GM20431 (cell line): ENCODE measurements at regions not wholly inside any gene's neighbourhood (a gene's known extent, or its start where the extent isn't known, plus 50 kb on each side); places are given as distances from the start of the nearest gene placed in this dataset.
"Not testable (repeated sequence)": the region's sequence is repeated elsewhere in the genome, so short reads cannot be mapped to it uniquely, and the experiment has no call there.

Source experiments
- in situ Hi-C: fragments of 300-500 bp; cut with MseI, MboI; formaldehyde crosslinking; loops from one replicate; pipeline ENCODE4 v1.15.0; 2020; ENCODE audit warnings: low sequenced_read_pairs; ENCODE audit not compliant: unreplicated experiment

DNA sequence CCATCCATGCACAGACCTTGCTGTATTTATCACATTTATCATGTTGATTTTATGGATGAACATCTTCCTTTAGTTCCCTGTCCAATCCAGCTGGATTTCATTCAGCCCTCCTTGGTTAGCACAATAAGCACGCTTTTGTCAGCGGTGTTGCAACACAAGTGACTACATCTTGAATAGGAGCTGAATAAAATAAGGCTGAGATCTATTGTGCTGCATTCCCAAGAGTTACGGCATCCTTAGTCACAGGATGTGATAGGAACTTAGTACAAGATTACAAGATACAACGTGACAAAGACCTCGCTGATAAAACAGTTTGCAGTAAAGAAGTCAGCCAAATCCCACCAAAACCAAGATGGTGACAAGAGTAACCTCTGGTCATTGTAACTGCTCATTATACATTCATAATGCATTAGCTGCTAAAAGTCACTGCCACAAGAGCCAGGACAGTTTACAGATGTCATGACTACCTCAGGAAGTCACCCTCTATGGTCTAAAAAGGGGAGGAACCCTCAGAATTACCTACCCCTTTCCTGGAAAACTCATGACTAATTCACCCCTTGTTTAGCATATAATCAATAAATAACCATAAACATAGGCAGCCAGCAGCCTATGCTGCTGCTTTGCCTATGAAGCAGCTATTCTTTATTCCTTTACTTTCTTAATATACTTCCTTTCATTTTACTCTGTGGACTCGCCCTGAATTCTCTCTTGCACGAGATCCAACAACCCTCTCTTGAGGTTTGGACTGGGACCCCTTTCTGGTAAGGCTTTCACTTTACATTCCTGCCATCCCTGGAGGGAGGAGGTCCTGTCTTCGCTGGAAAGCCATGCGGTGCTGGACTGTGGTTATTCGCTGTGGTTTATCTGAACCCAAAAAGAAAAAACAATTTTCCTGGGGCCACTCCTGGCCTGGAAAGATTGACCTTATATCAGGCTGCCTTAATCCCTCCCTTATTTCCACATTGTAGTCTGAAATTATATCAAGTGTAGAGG is 522.6 kb upstream of the AMELY start:
- in situ Hi-C loops: no loop called here

GRCh38 chrY:7419165-7419564 is 507.6 kb upstream of the AMELY start:
- in situ Hi-C loops: no loop called here

DNA sequence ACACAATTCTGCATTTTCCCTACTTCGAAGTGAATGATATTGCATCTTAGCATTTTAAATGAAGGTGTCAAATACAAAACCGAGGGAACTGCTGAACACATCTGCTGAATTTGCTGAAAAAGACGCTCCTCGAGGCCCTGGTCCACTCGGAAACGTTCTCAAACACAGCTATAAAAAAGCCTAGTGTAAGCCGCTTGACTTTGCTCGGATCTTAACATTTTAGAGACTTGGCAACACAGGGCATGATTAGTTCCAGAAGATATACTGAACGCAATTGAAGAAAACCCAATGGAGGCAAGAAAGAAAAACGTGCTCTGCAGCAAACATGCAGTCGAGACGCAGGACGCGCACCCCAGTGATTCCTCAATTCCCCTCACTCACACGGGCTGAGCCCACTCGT is 506.4 kb upstream of the AMELY start:
- in situ Hi-C loops: no loop called here

GRCh38 chrY:7416406-7416805 is 504.9 kb upstream of the AMELY start:
- in situ Hi-C loops: no loop called here

- in situ Hi-C loops: no loop called here
These were observed 503.6 kb upstream of the AMELY start for GRCh38 chrY:7415157-7415633.

DNA sequence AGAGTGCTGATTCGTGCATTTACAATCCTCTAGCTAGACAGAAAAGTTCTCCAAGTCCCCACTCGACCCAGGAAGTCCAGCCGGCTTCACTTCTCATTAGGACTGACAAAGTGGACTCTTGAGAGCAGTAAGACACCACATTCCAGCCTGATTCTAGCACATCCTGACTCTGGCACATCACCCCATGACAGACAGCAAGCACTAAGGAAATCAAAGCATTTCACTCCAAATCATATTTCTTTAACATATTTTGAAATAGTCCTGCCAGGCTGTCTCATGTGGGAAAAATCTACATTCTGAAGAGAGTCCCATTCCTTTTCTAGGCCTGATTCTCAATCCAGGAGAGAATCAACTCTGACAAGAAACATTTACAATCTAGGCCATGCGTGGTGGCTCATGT is 478.5 kb upstream of the AMELY start:
- in situ Hi-C loops: no loop called here

DNA sequence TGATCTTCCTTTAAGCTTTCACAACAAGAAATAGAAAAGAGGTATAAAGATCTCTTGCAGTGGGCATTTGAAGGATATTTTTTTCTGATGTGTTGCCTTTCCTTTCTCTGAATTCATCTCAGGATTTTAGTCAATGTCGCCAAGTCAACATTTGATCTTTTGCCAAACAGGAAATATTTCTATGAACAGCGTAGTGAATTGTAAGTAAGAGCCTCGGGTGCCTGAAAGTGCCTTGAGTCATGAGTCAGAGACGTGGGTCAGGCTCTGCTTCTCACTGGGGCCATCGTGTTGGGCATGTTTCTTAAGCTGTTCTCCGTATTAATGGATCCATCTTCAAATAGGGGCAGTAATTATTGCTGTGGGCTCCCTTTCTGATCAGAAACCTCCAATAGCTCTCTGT is 471.4 kb upstream of the AMELY start:
- in situ Hi-C loops: no loop called here

GRCh38 chrY:7377091-7377490 is 465.5 kb upstream of the AMELY start:
- in situ Hi-C loops: no loop called here

GRCh38 chrY:7374485-7374884 is 462.9 kb upstream of the AMELY start:
- in situ Hi-C loops: not testable (repeated sequence)

DNA sequence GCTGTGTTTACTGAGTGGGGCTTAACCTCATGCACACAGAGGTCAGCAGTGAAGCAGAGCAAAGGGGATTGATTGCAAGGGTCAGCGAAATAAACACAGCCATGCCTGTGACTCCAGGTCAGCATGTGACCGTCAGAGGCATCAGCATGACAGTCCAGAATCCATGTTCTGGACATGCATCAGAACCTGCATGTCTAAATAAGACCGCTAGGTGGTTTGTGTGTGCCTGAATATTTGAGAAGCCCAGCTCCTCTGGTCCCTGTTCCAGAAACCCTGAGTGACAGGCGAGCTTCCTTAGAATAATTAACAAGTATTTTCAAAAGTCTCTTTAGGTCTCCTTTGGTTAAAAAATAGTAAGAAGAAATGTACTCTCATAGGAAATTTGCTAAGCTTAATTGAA is 460.4 kb upstream of the AMELY start:
- in situ Hi-C loops: not testable (repeated sequence)

GRCh38 chrY:7371026-7371425 is 459.5 kb upstream of the AMELY start:
- in situ Hi-C loops: not testable (repeated sequence)

GRCh38 chrY:7359520-7359919 is 448.0 kb upstream of the AMELY start:
- in situ Hi-C loops: no loop called here

- in situ Hi-C loops: no loop called here
These were observed 446.7 kb upstream of the AMELY start for GRCh38 chrY:7358103-7358752.

- in situ Hi-C loops: not testable (repeated sequence)
These were observed 444.3 kb upstream of the AMELY start for GRCh38 chrY:7355891-7356290.

GRCh38 chrY:7344661-7345060 is 433.1 kb upstream of the AMELY start:
- in situ Hi-C loops: loop anchor here (25.0 kb wide), 1 partner anchor 468 kb away; no protein-coding TSS in a partner anchor

- in situ Hi-C loops: loop anchor here (25.0 kb wide), 1 partner anchor 469 kb away; no protein-coding TSS in a partner anchor
These were observed 431.7 kb upstream of the AMELY start for GRCh38 chrY:7343261-7343660.

GRCh38 chrY:7342732-7343131 is 431.2 kb upstream of the AMELY start:
- in situ Hi-C loops: loop anchor here (25.0 kb wide), 1 partner anchor 470 kb away; no protein-coding TSS in a partner anchor

GRCh38 chrY:7339391-7340087 is 428.0 kb upstream of the AMELY start:
- in situ Hi-C loops: loop anchor here (25.0 kb wide), 1 partner anchor 473 kb away; no protein-coding TSS in a partner anchor

DNA sequence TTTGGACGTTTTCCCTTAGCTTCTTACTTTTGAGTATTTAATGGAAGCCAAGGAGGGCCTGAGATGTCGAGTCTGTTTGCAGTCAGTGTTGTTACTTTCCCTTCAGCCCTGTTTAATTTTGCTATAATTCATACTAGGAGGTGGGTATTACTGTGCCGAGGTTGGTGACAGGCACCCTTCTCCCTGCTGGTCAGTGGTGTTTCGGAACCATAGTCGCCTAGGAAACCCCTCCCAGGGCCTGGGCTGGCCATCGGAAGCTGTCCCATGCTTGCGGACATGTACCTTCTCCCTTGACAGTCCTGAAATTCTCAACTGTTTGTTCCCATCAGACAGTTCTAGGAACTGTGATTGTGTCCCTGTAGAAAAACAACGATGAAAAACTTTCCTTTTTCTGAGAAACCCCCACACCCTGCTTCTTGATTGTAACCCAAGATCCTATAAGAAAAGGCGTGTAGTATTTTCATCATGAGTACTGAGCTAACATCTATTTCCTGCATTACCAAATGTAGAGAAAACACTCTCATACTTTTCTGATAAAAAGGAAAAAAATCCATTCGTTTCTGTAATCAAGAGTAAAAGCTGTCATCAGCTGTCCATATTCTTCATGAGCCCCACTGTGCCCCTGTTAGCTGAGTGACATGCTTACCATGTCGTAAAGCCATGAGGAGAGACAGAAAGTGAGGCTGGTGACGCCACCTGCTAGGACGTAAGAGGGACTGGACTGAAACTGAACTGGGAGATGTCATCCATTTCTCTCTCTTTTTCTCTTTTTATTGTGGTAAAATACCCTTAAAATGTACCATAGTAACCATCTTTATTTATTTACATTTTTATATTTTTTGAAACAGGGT is 424.7 kb upstream of the AMELY start:
- in situ Hi-C loops: loop anchor here (25.0 kb wide), 1 partner anchor 476 kb away; no protein-coding TSS in a partner anchor
